ENCODE measurements at regions not wholly inside any gene's neighbourhood (a gene's known extent, or its start where the extent isn't known, plus 50 kb on each side); places are given as distances from the start of the nearest gene placed in this dataset.
A peak's percentile ranks its signal among the peaks of the same experiment; 100 is the strongest.

DNA sequence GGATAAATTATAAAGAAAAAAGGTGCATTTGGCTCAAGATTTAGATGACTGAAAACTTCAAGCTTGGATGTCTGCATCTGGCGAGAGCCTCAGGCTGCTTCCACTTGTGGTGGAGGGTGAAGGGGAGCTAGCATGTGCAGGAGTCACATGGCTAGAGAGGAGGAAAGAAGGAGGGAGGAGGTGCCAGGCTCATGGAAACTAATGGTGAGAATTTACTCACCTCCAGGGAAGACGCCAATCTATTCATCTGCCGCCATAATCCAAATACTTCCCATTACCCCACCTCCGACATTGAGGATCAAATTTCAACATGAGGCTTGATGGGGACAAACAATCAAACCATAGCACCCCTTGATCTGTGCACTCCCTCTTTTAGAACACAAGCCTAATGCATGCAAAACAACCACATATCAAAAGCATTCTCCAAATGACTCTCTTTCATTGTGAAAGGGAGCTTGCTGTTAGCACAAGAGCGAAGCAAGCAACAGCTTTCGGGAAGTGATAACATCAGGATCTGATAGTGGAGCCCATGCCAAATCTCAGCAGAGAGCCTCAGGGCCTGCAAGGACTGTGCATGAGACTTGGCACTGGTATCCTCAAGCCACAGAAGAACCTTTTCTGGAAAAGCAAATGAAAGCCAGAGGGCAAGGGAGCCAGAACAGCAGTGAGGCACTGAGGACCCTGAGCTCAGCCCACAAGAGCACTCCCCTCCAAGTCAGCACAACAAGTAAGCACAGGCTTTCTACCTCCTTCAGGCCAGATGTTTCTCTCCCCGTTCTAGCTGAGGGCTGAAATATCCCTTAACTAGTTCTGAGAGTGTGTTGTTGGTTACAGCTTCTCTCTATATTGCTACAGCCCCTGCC, 50.2 kb upstream of the THBS1 start:
- H2AK5ac ChIP-seq (ENCODE audit: low read depth, low read length), result no peak overlapping the region
- no peak overlapping the region for H3K14ac ChIP-seq (ENCODE audit: insufficient read length)
- H3K23ac ChIP-seq (ENCODE audit: insufficient read length), result no peak overlapping the region
- no peak overlapping the region for H3K4ac ChIP-seq (replicated peaks; ENCODE audit: insufficient read length, low read depth, low read length)
- H2BK12ac ChIP-seq (ENCODE audit: low read depth, low read length), result peak overlapping the region; percentile 94
- H3K27me3 ChIP-seq (replicated peaks in 1 of 4; ENCODE audit: control insufficient read depth in 3 of 4, extremely low read depth in 1 of 4, insufficient read depth in 3 of 4, low read length in 3 of 4), result peaks cover 0 to 2% (median 0%) of the 10 kb centered on the region in 4 experiments; a peak in 1 of 7 replicates
- CTCF ChIA-PET (ENCODE audit: partially characterized antibody), result interaction anchor here (0.7 to 4.1 kb wide), 9 partner anchors 10 to 358 kb away, joined by 3 to 18 read pairs (median 5); partner anchors contain the start of gene THBS1
- no peak overlapping the region; a peak in 1 of 8 replicates for H3K4me3 ChIP-seq (ENCODE audit: extremely low read depth in 1 of 4, insufficient read depth in 2 of 4, low read depth in 3 of 4, low read length in 4 of 4)
- peak overlapping the region; percentile 80 for H2AFZ ChIP-seq (ENCODE audit: low read length)
- H3K56ac ChIP-seq (replicated peaks; ENCODE audit: insufficient read length, low read depth, low read length), result no peak overlapping the region
- H3K9ac ChIP-seq (replicated peaks in 1 of 4; ENCODE audit: extremely low read depth in 1 of 4, low read depth in 3 of 4, low read length in 3 of 4), result no peak overlapping the region; a peak in 2 of 7 replicates
- POLR2A ChIA-PET (ENCODE audit: partially characterized antibody), result interaction anchor here (2.5 kb wide), 1 partner anchor 51 kb away, joined by 14 read pairs; the partner anchor contains the start of gene THBS1
- no peak overlapping the region for H4K8ac ChIP-seq (ENCODE audit: extremely low read depth, insufficient read depth, low read length)
- no peak overlapping the region for H2BK120ac ChIP-seq (replicated peaks; ENCODE audit: low read depth, low read length)
- H3K4me1 ChIP-seq (replicated peaks in 1 of 4; ENCODE audit: control insufficient read depth in 3 of 4, insufficient read depth in 4 of 4, low read length in 3 of 4), result peaks cover 0 to 7% (median 3%) of the 10 kb centered on the region in 4 experiments; a peak in 4 of 7 replicates
- H4K20me1 ChIP-seq (replicated peaks in 1 of 2; ENCODE audit: control insufficient read depth in 1 of 2, insufficient read depth in 2 of 2, low read length in 2 of 2), result no peaks in the 10 kb centered on the region
- no peaks in the 10 kb centered on the region for H3K79me1 ChIP-seq (ENCODE audit: low read depth, low read length)
- H4K91ac ChIP-seq (replicated peaks; ENCODE audit: insufficient read length, low read length), result no peak overlapping the region
- FAIRE-seq (peak; percentile 81), DNase-seq (ENCODE audit: low read depth in 1 of 2, low spot score in 2 of 2) (peak in 1 of 2 experiments; percentile 5)
- peak overlapping the region; percentile 36 for H2BK15ac ChIP-seq (ENCODE audit: low read length)
- WGBS, 2 experiments (ENCODE audit: extremely low coverage in 1 of 2, insufficient coverage in 1 of 2, insufficient read length in 1 of 2, insufficient replicate concordance in 2 of 2, low coverage in 1 of 2, low lambda C conversion rate in 2 of 2, missing lambda C conversion rate in 1 of 2), result 63% methylated on average over 7 of the region's 7 CpGs; no CpG with 5 or more reads in 1 of the 2 experiments
- H4K5ac ChIP-seq (ENCODE audit: insufficient read length, low read depth, low read length), result no peak overlapping the region
- no peaks in the 10 kb centered on the region for H3K79me2 ChIP-seq (ENCODE audit: control insufficient read depth in 1 of 2, insufficient read depth in 2 of 2, low read length in 2 of 2)
- 0 out of 4 replicates have a peak, but pooled peaks cover 0 to 4% of the 10 kb centered on the region in 2 experiments for H3K9me3 ChIP-seq (ENCODE audit: insufficient read depth in 2 of 2, low read depth in 1 of 2, low read length in 1 of 2)
- no peaks in the 10 kb centered on the region for H3K36me3 ChIP-seq (ENCODE audit: control insufficient read depth in 2 of 4, insufficient read depth in 4 of 4, low read length in 3 of 4)
- H2BK20ac ChIP-seq (ENCODE audit: low read length), result peak overlapping the region; percentile 62
- no peaks in the 10 kb centered on the region for H3K23me2 ChIP-seq (ENCODE audit: low read depth, low read length)
- no peak overlapping the region for H3K27ac ChIP-seq (ENCODE audit: low read depth, low read length)
- peak overlapping the region; percentile 25 to 31; a peak in 3 of 4 replicates for H3K4me2 ChIP-seq (ENCODE audit: insufficient read depth in 1 of 2, low read depth in 2 of 2, low read length in 2 of 2)
- H3K18ac ChIP-seq (ENCODE audit: extremely low read depth, low read length), result peak overlapping the region; percentile 55
- peak overlapping the region; percentile 57; the same call in 1 of the 2 replicates for H2BK5ac ChIP-seq (ENCODE audit: low read depth, low read length)
- TF ChIP-seq KDM4A (IDR thresholded peaks at IDR 0.05; ENCODE audit: low read depth, low read length, severe bottlenecking) (no peak), CBX5 (IDR thresholded peaks at IDR 0.05; ENCODE audit: low read depth, low read length) (no peak), HDAC6 (IDR thresholded peaks at IDR 0.05; ENCODE audit: low read depth, low read length) (no peak), E2F6 (IDR thresholded peaks at IDR 0.05) (peak; percentile 96), RBBP5 (IDR thresholded peaks at IDR 0.05; ENCODE audit: borderline replicate concordance, low read depth, low read length) (0 out of 2 replicates have a peak, but pooled peaks have one; percentile 66)
- TF ChIP-seq, protein P1, sequence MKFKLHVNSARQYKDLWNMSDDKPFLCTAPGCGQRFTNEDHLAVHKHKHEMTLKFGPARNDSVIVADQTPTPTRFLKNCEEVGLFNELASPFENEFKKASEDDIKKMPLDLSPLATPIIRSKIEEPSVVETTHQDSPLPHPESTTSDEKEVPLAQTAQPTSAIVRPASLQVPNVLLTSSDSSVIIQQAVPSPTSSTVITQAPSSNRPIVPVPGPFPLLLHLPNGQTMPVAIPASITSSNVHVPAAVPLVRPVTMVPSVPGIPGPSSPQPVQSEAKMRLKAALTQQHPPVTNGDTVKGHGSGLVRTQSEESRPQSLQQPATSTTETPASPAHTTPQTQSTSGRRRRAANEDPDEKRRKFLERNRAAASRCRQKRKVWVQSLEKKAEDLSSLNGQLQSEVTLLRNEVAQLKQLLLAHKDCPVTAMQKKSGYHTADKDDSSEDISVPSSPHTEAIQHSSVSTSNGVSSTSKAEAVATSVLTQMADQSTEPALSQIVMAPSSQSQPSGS (IDR thresholded peaks at IDR 0.05; ENCODE audit: low read length), result no peak
- TF ChIP-seq, protein P2, sequence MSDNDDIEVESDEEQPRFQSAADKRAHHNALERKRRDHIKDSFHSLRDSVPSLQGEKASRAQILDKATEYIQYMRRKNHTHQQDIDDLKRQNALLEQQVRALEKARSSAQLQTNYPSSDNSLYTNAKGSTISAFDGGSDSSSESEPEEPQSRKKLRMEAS (IDR thresholded peaks at IDR 0.05), result peak; percentile 92
